Esophagus muscularis mucosa (tissue), 4 donors: ENCODE measurements at regions not wholly inside any gene's neighbourhood (a gene's known extent, or its start where the extent isn't known, plus 50 kb on each side); places are given as distances from the start of the nearest gene placed in this dataset.

ENCODE experiments used
- DNase-seq: peaks from one replicate; pipeline ENCODE4 v3.0.0-alpha.2; 2017; ENCODE audit errors: extremely low spot score
- H3K27ac ChIP-seq, 4 donors: fragments of 200-600 bp; sonication (generic); replicated peaks in 1 of 4; 1 replicate in 3 of 4; 2 replicates in 1 of 4; pipeline ENCODE4 v1.5.1; 2016 to 2019; ENCODE audit warnings: mild to moderate bottlenecking in 1 of 4
- H3K27me3 ChIP-seq, 4 donors: fragments of 200-600 bp; sonication (generic); one replicate each; pipeline versions ENCODE4 v1.5.1 to v1.6.0; 2016 to 2019
- H3K36me3 ChIP-seq, 4 donors: fragments of 200-600 bp; sonication (generic); one replicate each; pipeline ENCODE4 v1.5.1; 2016 to 2019
- H3K4me1 ChIP-seq, 4 donors: fragments of 200-600 bp; sonication (generic); one replicate each; pipeline ENCODE4 v1.5.1; 2016 to 2019
- H3K4me3 ChIP-seq, 4 donors: fragments of 200-600 bp; sonication (generic); 1 replicate in 2 of 4; 2 replicates in 2 of 4; pipeline ENCODE4 v1.5.1; 2016 to 2019; ENCODE audit warnings: mild to moderate bottlenecking in 4 of 4, moderate library complexity in 1 of 4
- H3K9me3 ChIP-seq, 4 donors: fragments of 200-600 bp; sonication (generic); 1 replicate in 3 of 4; 2 replicates in 1 of 4; pipeline ENCODE4 v1.5.1; 2016 to 2019
- EP300 ChIP-seq: sonication (generic); formaldehyde crosslinking; IDR thresholded peaks from one replicate; pipeline ENCODE4 v1.6.1; 2017; ENCODE audit warnings: antibody characterized with exemption
- POLR2A ChIP-seq: fragments of 450-650 bp; IDR thresholded peaks from one replicate; pipeline ENCODE4 v1.6.1; 2017; ENCODE audit warnings: antibody characterized with exemption, moderate library complexity, mild to moderate bottlenecking, low read depth
- POLR2AphosphoS5 ChIP-seq, 2 donors: sonication (generic); formaldehyde crosslinking; IDR thresholded peaks; one replicate each; pipeline ENCODE4 v1.6.1; 2017; ENCODE audit warnings: antibody characterized with exemption in 2 of 2
- WGBS: methylation state at CpG from one replicate; pipeline ENCODE4 v1.1.5; 2018; 5-methylcytosine and 5-hydroxymethylcytosine counted together
- intact Hi-C: fragments of 100-400 bp; cut with DNase I; formaldehyde crosslinking; loops from one replicate; pipeline ENCODE4 v1.15.1; 2023
- TF ChIP-seq, protein P1 (sequence below), 3 experiments: fragments of 200-600 bp in 2 of 3; fragments of 450-650 bp in 1 of 3; sonication (generic) in 2 of 3; IDR thresholded peaks; one replicate each; pipeline ENCODE4 v1.5.1; 2017 to 2019; ENCODE audit warnings: antibody characterized with exemption in 3 of 3, mild to moderate bottlenecking in 2 of 3, moderate library complexity in 1 of 3

DNA sequence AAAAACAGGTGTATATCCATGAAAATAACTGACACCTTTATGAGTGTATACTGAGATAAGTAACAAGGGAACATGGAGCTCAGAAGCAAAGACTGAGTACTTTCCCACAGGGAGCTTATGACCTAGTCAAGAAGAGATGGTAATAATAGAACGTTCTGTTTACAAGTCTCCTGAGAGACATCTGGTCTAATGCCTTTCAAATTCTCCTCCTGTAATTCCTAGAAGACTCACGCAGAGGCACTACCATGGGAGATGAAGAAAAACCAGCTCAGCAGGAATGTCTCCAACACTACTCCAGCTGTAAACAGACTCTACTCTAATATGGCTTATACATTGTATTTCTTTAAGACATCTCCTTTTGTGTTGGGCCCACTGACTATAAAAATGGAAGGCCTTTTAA is 503.6 kb upstream of the TUSC1 start:
- Histone ChIP-seq H3K4me3 (no peak overlapping the region), H3K27ac (no peak overlapping the region), H3K27me3 (no peaks in the 10 kb centered on the region), H3K4me1 (no peaks in the 10 kb centered on the region), H3K36me3 (no peaks in the 10 kb centered on the region), H3K9me3 (no peaks in the 10 kb centered on the region)
- intact Hi-C loops, result no loop called here
- TF ChIP-seq EP300, result no peak
- no peak for TF ChIP-seq POLR2AphosphoS5 (IDR thresholded peaks at IDR 0.05)
- TF ChIP-seq POLR2A, result no peak
- TF ChIP-seq, protein P1, sequence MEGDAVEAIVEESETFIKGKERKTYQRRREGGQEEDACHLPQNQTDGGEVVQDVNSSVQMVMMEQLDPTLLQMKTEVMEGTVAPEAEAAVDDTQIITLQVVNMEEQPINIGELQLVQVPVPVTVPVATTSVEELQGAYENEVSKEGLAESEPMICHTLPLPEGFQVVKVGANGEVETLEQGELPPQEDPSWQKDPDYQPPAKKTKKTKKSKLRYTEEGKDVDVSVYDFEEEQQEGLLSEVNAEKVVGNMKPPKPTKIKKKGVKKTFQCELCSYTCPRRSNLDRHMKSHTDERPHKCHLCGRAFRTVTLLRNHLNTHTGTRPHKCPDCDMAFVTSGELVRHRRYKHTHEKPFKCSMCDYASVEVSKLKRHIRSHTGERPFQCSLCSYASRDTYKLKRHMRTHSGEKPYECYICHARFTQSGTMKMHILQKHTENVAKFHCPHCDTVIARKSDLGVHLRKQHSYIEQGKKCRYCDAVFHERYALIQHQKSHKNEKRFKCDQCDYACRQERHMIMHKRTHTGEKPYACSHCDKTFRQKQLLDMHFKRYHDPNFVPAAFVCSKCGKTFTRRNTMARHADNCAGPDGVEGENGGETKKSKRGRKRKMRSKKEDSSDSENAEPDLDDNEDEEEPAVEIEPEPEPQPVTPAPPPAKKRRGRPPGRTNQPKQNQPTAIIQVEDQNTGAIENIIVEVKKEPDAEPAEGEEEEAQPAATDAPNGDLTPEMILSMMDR (IDR thresholded peaks at IDR 0.05), result no peak
- 50% methylated on average over 2 of the region's 2 CpGs for WGBS
- DNase-seq, result no peak

DNA sequence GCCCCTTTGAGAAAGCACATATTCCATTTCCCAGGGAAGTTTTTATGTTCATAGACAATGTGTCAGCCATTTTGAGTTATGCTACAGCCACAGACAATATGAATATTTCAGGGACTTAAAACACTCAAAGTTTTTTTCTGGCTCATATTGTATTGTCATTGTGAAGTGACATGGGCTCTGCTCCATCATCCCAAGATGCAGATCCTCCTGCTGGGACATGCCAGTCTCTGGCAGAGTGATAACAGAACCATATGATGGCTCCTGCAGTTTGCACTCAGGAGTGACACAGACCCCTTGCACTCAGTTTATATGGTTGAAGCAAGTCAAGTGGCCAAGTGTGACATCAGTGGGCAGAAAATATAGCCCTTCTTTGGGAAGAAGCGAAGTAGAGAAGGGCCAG is 498.4 kb upstream of the TUSC1 start:
- H3K36me3 ChIP-seq, result no peaks in the 10 kb centered on the region
- TF ChIP-seq POLR2AphosphoS5 (IDR thresholded peaks at IDR 0.05), result no peak
- TF ChIP-seq, protein P1 (IDR thresholded peaks at IDR 0.05), result no peak
- TF ChIP-seq EP300, result no peak
- TF ChIP-seq POLR2A, result no peak
- no peak overlapping the region for H3K4me3 ChIP-seq
- H3K27me3 ChIP-seq, result no peaks in the 10 kb centered on the region
- H3K4me1 ChIP-seq, result no peaks in the 10 kb centered on the region
- intact Hi-C loops, result no loop called here
- DNase-seq, result no peak
- 92% methylated on average over 1 of the region's 1 CpG for WGBS
- H3K9me3 ChIP-seq, result no peaks in the 10 kb centered on the region
- no peak overlapping the region for H3K27ac ChIP-seq

DNA sequence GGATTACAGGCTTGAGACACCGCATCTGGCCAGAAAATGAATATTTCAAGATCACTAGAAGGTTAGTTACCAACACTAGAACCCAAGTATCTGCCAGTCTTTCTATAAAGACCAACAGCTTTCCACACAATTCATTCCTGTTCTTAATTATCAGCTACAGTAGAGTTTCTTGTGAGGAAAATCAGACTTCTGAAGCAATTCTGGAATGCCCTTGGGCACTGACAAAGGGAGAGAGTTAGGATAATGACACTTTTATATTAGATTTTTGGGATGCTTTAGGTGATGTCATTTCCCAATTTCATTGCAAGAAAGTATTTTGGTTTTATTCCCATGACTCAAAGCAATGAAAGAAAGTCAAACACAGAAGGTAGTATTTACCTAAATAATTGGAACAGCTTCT is 497.0 kb upstream of the TUSC1 start:
- intact Hi-C loops, result no loop called here
- Histone ChIP-seq H3K4me3 (no peak overlapping the region), H3K27ac (no peak overlapping the region), H3K9me3 (no peaks in the 10 kb centered on the region), H3K36me3 (no peaks in the 10 kb centered on the region), H3K27me3 (no peaks in the 10 kb centered on the region), H3K4me1 (peaks cover 0 to 5% (median 3%) of the 10 kb centered on the region in 4 donors)
- no peak for DNase-seq
- 85% methylated on average over 1 of the region's 1 CpG for WGBS
- TF ChIP-seq, protein P1 (IDR thresholded peaks at IDR 0.05), result no peak
- TF ChIP-seq EP300 (no peak), POLR2A (no peak), POLR2AphosphoS5 (IDR thresholded peaks at IDR 0.05) (no peak)

DNA sequence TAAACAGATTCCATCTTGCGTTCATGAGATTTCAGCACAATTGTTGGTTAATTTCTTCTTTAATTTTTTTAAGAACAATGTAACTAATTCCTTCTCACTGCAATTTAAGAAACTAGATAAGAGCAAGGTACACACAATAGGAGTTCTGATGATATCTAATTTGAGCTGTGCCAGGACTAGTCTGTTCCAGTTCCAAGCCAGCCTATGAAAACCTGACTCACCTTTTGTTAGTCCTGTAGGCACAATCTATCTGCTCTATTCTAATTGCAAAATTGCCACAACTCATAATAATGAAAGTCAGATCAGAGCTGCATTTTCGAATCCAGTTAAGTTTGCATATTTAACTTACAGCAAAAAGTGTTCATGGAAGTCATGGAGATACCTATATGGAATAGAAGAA is 494.1 kb upstream of the TUSC1 start:
- WGBS, result 91% methylated on average over 2 of the region's 2 CpGs
- TF ChIP-seq EP300, result no peak
- no peak for TF ChIP-seq POLR2AphosphoS5 (IDR thresholded peaks at IDR 0.05)
- TF ChIP-seq, protein P1 (IDR thresholded peaks at IDR 0.05), result no peak
- no peak for TF ChIP-seq POLR2A
- no peak for DNase-seq

DNA sequence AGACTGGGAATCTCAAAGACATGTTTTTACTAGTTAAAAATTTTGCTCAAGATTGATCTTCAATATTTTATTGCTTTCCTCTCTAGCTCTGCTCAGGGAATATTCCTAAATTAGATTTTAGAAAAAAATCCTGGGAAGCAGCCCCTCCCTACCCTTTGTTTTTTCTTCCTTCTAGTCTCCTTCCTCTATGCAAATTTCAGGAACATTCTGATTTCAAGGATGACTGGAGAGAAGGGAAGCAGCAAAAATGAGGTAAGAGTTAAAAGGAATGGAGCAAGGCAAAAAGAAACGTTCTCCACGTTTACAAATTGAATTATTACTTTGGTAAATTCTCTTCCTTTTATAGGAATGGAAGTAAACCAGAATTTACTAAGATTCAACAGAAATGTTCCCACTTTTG is 493.4 kb upstream of the TUSC1 start:
- intact Hi-C loops, result no loop called here
- 37% methylated on average over 2 of the region's 2 CpGs for WGBS

More for the DNA sequence above, 494.1 kb upstream of the TUSC1 start:
- H3K27ac ChIP-seq, result no peak overlapping the region
- H3K4me1 ChIP-seq, result peaks cover 0 to 12% (median 11%) of the 10 kb centered on the region in 4 donors
- no peaks in the 10 kb centered on the region for H3K27me3 ChIP-seq
- H3K4me3 ChIP-seq, result no peak overlapping the region
- no peaks in the 10 kb centered on the region for H3K9me3 ChIP-seq
- H3K36me3 ChIP-seq, result no peaks in the 10 kb centered on the region
- intact Hi-C loops, result no loop called here

More for the DNA sequence above, 493.4 kb upstream of the TUSC1 start:
- H3K4me3 ChIP-seq, result no peak overlapping the region
- DNase-seq, result no peak
- H3K9me3 ChIP-seq, result no peaks in the 10 kb centered on the region
- TF ChIP-seq POLR2A (no peak), POLR2AphosphoS5 (IDR thresholded peaks at IDR 0.05) (no peak)
- TF ChIP-seq, protein P1 (IDR thresholded peaks at IDR 0.05), result no peak
- H3K27me3 ChIP-seq, result no peaks in the 10 kb centered on the region
- no peaks in the 10 kb centered on the region for H3K36me3 ChIP-seq
- peaks cover 0 to 12% (median 11%) of the 10 kb centered on the region in 4 donors for H3K4me1 ChIP-seq
- no peak overlapping the region for H3K27ac ChIP-seq
